ENCODE measurements at regions not wholly inside any gene's neighbourhood (a gene's known extent, or its start where the extent isn't known, plus 50 kb on each side); places are given as distances from the start of the nearest gene placed in this dataset.

- Histone ChIP-seq H3K4me1 (ENCODE audit: control insufficient read depth in 1 of 2, insufficient read depth in 2 of 2, low read length in 2 of 2) (no peaks in the 10 kb centered on the region), H3K4me3 (ENCODE audit: low read depth in 1 of 2, low read length in 2 of 2) (no peak overlapping the region), H3K27ac (ENCODE audit: low read depth, low read length) (no peak overlapping the region), H3K9ac (ENCODE audit: low read depth in 1 of 2, low read length in 2 of 2) (no peak overlapping the region), H3K27me3 (ENCODE audit: control insufficient read depth in 1 of 2, insufficient read depth in 2 of 2, low read length in 2 of 2) (no peaks in the 10 kb centered on the region), H3K9me3 (ENCODE audit: control insufficient read depth in 1 of 2, low read length in 2 of 2) (no peaks in the 10 kb centered on the region), H3K36me3 (ENCODE audit: control insufficient read depth in 1 of 2, insufficient read depth in 2 of 2, low read length in 2 of 2) (no peaks in the 10 kb centered on the region)
Observed at GRCh38 chr15:37788767-37789396, 145.6 kb upstream of the TMCO5A start.

- no peaks in the 10 kb centered on the region for H3K9me3 ChIP-seq (ENCODE audit: control insufficient read depth in 1 of 2, low read length in 2 of 2)
- H3K27ac ChIP-seq (ENCODE audit: low read depth, low read length) = no peak overlapping the region
- no peak overlapping the region for H3K4me3 ChIP-seq (ENCODE audit: low read depth in 1 of 2, low read length in 2 of 2)
- H3K36me3 ChIP-seq (ENCODE audit: control insufficient read depth in 1 of 2, insufficient read depth in 2 of 2, low read length in 2 of 2) = no peaks in the 10 kb centered on the region
- H3K4me1 ChIP-seq (ENCODE audit: control insufficient read depth in 1 of 2, insufficient read depth in 2 of 2, low read length in 2 of 2) = no peaks in the 10 kb centered on the region
- H3K9ac ChIP-seq (ENCODE audit: low read depth in 1 of 2, low read length in 2 of 2) = no peak overlapping the region
- no peaks in the 10 kb centered on the region for H3K27me3 ChIP-seq (ENCODE audit: control insufficient read depth in 1 of 2, insufficient read depth in 2 of 2, low read length in 2 of 2)
Observed at GRCh38 chr15:37789397-37789786, 145.0 kb upstream of the TMCO5A start.

GRCh38 chr15:37789881-37790280 is 144.6 kb upstream of the TMCO5A start:
- Histone ChIP-seq H3K9ac (ENCODE audit: low read depth in 1 of 2, low read length in 2 of 2) (no peak overlapping the region), H3K36me3 (ENCODE audit: control insufficient read depth in 1 of 2, insufficient read depth in 2 of 2, low read length in 2 of 2) (no peaks in the 10 kb centered on the region), H3K9me3 (ENCODE audit: control insufficient read depth in 1 of 2, low read length in 2 of 2) (no peaks in the 10 kb centered on the region), H3K4me3 (ENCODE audit: low read depth in 1 of 2, low read length in 2 of 2) (no peak overlapping the region), H3K27me3 (ENCODE audit: control insufficient read depth in 1 of 2, insufficient read depth in 2 of 2, low read length in 2 of 2) (no peaks in the 10 kb centered on the region), H3K4me1 (ENCODE audit: control insufficient read depth in 1 of 2, insufficient read depth in 2 of 2, low read length in 2 of 2) (no peaks in the 10 kb centered on the region), H3K27ac (ENCODE audit: low read depth, low read length) (no peak overlapping the region)

GRCh38 chr15:37791693-37792092 is 142.7 kb upstream of the TMCO5A start:
- no peaks in the 10 kb centered on the region for H3K36me3 ChIP-seq (ENCODE audit: control insufficient read depth in 1 of 2, insufficient read depth in 2 of 2, low read length in 2 of 2)
- H3K9me3 ChIP-seq (ENCODE audit: control insufficient read depth in 1 of 2, low read length in 2 of 2) = no peaks in the 10 kb centered on the region
- no peak overlapping the region for H3K4me3 ChIP-seq (ENCODE audit: low read depth in 1 of 2, low read length in 2 of 2)
- H3K27ac ChIP-seq (ENCODE audit: low read depth, low read length) = no peak overlapping the region
- H3K9ac ChIP-seq (ENCODE audit: low read depth in 1 of 2, low read length in 2 of 2) = no peak overlapping the region
- no peaks in the 10 kb centered on the region for H3K4me1 ChIP-seq (ENCODE audit: control insufficient read depth in 1 of 2, insufficient read depth in 2 of 2, low read length in 2 of 2)
- H3K27me3 ChIP-seq (ENCODE audit: control insufficient read depth in 1 of 2, insufficient read depth in 2 of 2, low read length in 2 of 2) = no peaks in the 10 kb centered on the region

GRCh38 chr15:37792351-37792750 is 142.1 kb upstream of the TMCO5A start:
- H3K9ac ChIP-seq (ENCODE audit: low read depth in 1 of 2, low read length in 2 of 2) = no peak overlapping the region
- no peaks in the 10 kb centered on the region for H3K9me3 ChIP-seq (ENCODE audit: control insufficient read depth in 1 of 2, low read length in 2 of 2)
- H3K27me3 ChIP-seq (ENCODE audit: control insufficient read depth in 1 of 2, insufficient read depth in 2 of 2, low read length in 2 of 2) = no peaks in the 10 kb centered on the region
- H3K4me3 ChIP-seq (ENCODE audit: low read depth in 1 of 2, low read length in 2 of 2) = no peak overlapping the region
- no peaks in the 10 kb centered on the region for H3K4me1 ChIP-seq (ENCODE audit: control insufficient read depth in 1 of 2, insufficient read depth in 2 of 2, low read length in 2 of 2)
- no peak overlapping the region for H3K27ac ChIP-seq (ENCODE audit: low read depth, low read length)
- H3K36me3 ChIP-seq (ENCODE audit: control insufficient read depth in 1 of 2, insufficient read depth in 2 of 2, low read length in 2 of 2) = no peaks in the 10 kb centered on the region

GRCh38 chr15:37793851-37794250 is 140.6 kb upstream of the TMCO5A start:
- H3K9ac ChIP-seq (ENCODE audit: low read depth in 1 of 2, low read length in 2 of 2) = no peak overlapping the region
- H3K9me3 ChIP-seq (ENCODE audit: control insufficient read depth in 1 of 2, low read length in 2 of 2) = no peaks in the 10 kb centered on the region
- no peak overlapping the region for H3K27ac ChIP-seq (ENCODE audit: low read depth, low read length)
- H3K27me3 ChIP-seq (ENCODE audit: control insufficient read depth in 1 of 2, insufficient read depth in 2 of 2, low read length in 2 of 2) = no peaks in the 10 kb centered on the region
- no peaks in the 10 kb centered on the region for H3K4me1 ChIP-seq (ENCODE audit: control insufficient read depth in 1 of 2, insufficient read depth in 2 of 2, low read length in 2 of 2)
- no peaks in the 10 kb centered on the region for H3K36me3 ChIP-seq (ENCODE audit: control insufficient read depth in 1 of 2, insufficient read depth in 2 of 2, low read length in 2 of 2)
- no peak overlapping the region for H3K4me3 ChIP-seq (ENCODE audit: low read depth in 1 of 2, low read length in 2 of 2)

GRCh38 chr15:37794947-37795346 is 139.5 kb upstream of the TMCO5A start:
- Histone ChIP-seq H3K9ac (ENCODE audit: low read depth in 1 of 2, low read length in 2 of 2) (no peak overlapping the region), H3K36me3 (ENCODE audit: control insufficient read depth in 1 of 2, insufficient read depth in 2 of 2, low read length in 2 of 2) (no peaks in the 10 kb centered on the region), H3K27me3 (ENCODE audit: control insufficient read depth in 1 of 2, insufficient read depth in 2 of 2, low read length in 2 of 2) (no peaks in the 10 kb centered on the region), H3K4me3 (ENCODE audit: low read depth in 1 of 2, low read length in 2 of 2) (no peak overlapping the region), H3K9me3 (ENCODE audit: control insufficient read depth in 1 of 2, low read length in 2 of 2) (no peaks in the 10 kb centered on the region), H3K4me1 (ENCODE audit: control insufficient read depth in 1 of 2, insufficient read depth in 2 of 2, low read length in 2 of 2) (no peaks in the 10 kb centered on the region), H3K27ac (ENCODE audit: low read depth, low read length) (no peak overlapping the region)

- Histone ChIP-seq H3K9ac (ENCODE audit: low read depth in 1 of 2, low read length in 2 of 2) (no peak overlapping the region), H3K27me3 (ENCODE audit: control insufficient read depth in 1 of 2, insufficient read depth in 2 of 2, low read length in 2 of 2) (no peaks in the 10 kb centered on the region), H3K27ac (ENCODE audit: low read depth, low read length) (no peak overlapping the region), H3K4me3 (ENCODE audit: low read depth in 1 of 2, low read length in 2 of 2) (no peak overlapping the region), H3K4me1 (ENCODE audit: control insufficient read depth in 1 of 2, insufficient read depth in 2 of 2, low read length in 2 of 2) (no peaks in the 10 kb centered on the region), H3K9me3 (ENCODE audit: control insufficient read depth in 1 of 2, low read length in 2 of 2) (no peaks in the 10 kb centered on the region), H3K36me3 (ENCODE audit: control insufficient read depth in 1 of 2, insufficient read depth in 2 of 2, low read length in 2 of 2) (no peaks in the 10 kb centered on the region)
Observed at GRCh38 chr15:37801529-37801928, 132.9 kb upstream of the TMCO5A start.

GRCh38 chr15:37806808-37807207 is 127.6 kb upstream of the TMCO5A start:
- no peak overlapping the region for H3K9ac ChIP-seq (ENCODE audit: low read depth in 1 of 2, low read length in 2 of 2)
- no peaks in the 10 kb centered on the region for H3K4me1 ChIP-seq (ENCODE audit: control insufficient read depth in 1 of 2, insufficient read depth in 2 of 2, low read length in 2 of 2)
- H3K36me3 ChIP-seq (ENCODE audit: control insufficient read depth in 1 of 2, insufficient read depth in 2 of 2, low read length in 2 of 2) = no peaks in the 10 kb centered on the region

GRCh38 chr15:37810381-37810780 is 124.1 kb upstream of the TMCO5A start:
- no peaks in the 10 kb centered on the region for H3K36me3 ChIP-seq (ENCODE audit: control insufficient read depth in 1 of 2, insufficient read depth in 2 of 2, low read length in 2 of 2)
- no peak overlapping the region for H3K9ac ChIP-seq (ENCODE audit: low read depth in 1 of 2, low read length in 2 of 2)
- H3K27ac ChIP-seq (ENCODE audit: low read depth, low read length) = no peak overlapping the region
- H3K4me3 ChIP-seq (ENCODE audit: low read depth in 1 of 2, low read length in 2 of 2) = no peak overlapping the region
- no peaks in the 10 kb centered on the region for H3K4me1 ChIP-seq (ENCODE audit: control insufficient read depth in 1 of 2, insufficient read depth in 2 of 2, low read length in 2 of 2)
- H3K27me3 ChIP-seq (ENCODE audit: control insufficient read depth in 1 of 2, insufficient read depth in 2 of 2, low read length in 2 of 2) = no peaks in the 10 kb centered on the region
- no peaks in the 10 kb centered on the region for H3K9me3 ChIP-seq (ENCODE audit: control insufficient read depth in 1 of 2, low read length in 2 of 2)

More at GRCh38 chr15:37806808-37807207, 127.6 kb upstream of the TMCO5A start:
- Histone ChIP-seq H3K9me3 (ENCODE audit: control insufficient read depth in 1 of 2, low read length in 2 of 2) (no peaks in the 10 kb centered on the region), H3K4me3 (ENCODE audit: low read depth in 1 of 2, low read length in 2 of 2) (no peak overlapping the region), H3K27me3 (ENCODE audit: control insufficient read depth in 1 of 2, insufficient read depth in 2 of 2, low read length in 2 of 2) (no peaks in the 10 kb centered on the region), H3K27ac (ENCODE audit: low read depth, low read length) (no peak overlapping the region)

- no peak overlapping the region for H3K27ac ChIP-seq (ENCODE audit: low read depth, low read length)
- no peak overlapping the region for H3K4me3 ChIP-seq (ENCODE audit: low read depth in 1 of 2, low read length in 2 of 2)
- H3K9ac ChIP-seq (ENCODE audit: low read depth in 1 of 2, low read length in 2 of 2) = no peak overlapping the region
- no peaks in the 10 kb centered on the region for H3K9me3 ChIP-seq (ENCODE audit: control insufficient read depth in 1 of 2, low read length in 2 of 2)
- no peaks in the 10 kb centered on the region for H3K36me3 ChIP-seq (ENCODE audit: control insufficient read depth in 1 of 2, insufficient read depth in 2 of 2, low read length in 2 of 2)
- no peaks in the 10 kb centered on the region for H3K27me3 ChIP-seq (ENCODE audit: control insufficient read depth in 1 of 2, insufficient read depth in 2 of 2, low read length in 2 of 2)
- H3K4me1 ChIP-seq (ENCODE audit: control insufficient read depth in 1 of 2, insufficient read depth in 2 of 2, low read length in 2 of 2) = no peaks in the 10 kb centered on the region
Observed at GRCh38 chr15:37813306-37813705, 121.1 kb upstream of the TMCO5A start.

Data from duodenal mucosa (tissue), 2 donors.